Progenitor cell of endocrine pancreas (in vitro differentiated cells): ENCODE measurements at regions not wholly inside any gene's neighbourhood (a gene's known extent, or its start where the extent isn't known, plus 50 kb on each side); places are given as distances from the start of the nearest gene placed in this dataset.

ENCODE experiments used
- DNase-seq: peaks from one replicate; pipeline ENCODE4 v3.0.0; 2021; ENCODE audit warnings: low spot score; ENCODE audit not compliant: unreplicated experiment
- H3K27ac Mint-ChIP-seq: 2 replicates; pipeline ENCODE4 v1.8.0; 2021; ENCODE audit warnings: mild to moderate bottlenecking, moderate library complexity, mixed read lengths
- H3K27me3 Mint-ChIP-seq: 2 replicates; pipeline ENCODE4 v1.8.0; 2021; ENCODE audit warnings: mixed read lengths
- H3K36me3 Mint-ChIP-seq: 2 replicates; pipeline ENCODE4 v1.8.0; 2022; ENCODE audit warnings: mixed read lengths; ENCODE audit not compliant: insufficient read depth
- H3K4me1 Mint-ChIP-seq: 2 replicates; pipeline ENCODE4 v1.8.0; 2021; ENCODE audit warnings: low read depth, mixed read lengths
- H3K4me3 Mint-ChIP-seq: 2 replicates; pipeline ENCODE4 v1.8.0; 2021; ENCODE audit warnings: low read depth, mild to moderate bottlenecking, moderate library complexity, mixed read lengths
- H3K9me3 Mint-ChIP-seq: 2 replicates; pipeline ENCODE4 v1.8.0; 2021; ENCODE audit warnings: low read depth, mixed read lengths
- CTCF ChIP-seq: fragments of 200-600 bp; sonication (generic); IDR thresholded peaks from one replicate; pipeline ENCODE4 v1.5.0; 2021; ENCODE audit warnings: antibody characterized with exemption, mild to moderate bottlenecking; ENCODE audit not compliant: unreplicated experiment

- no peaks in the 10 kb centered on the region for H3K4me1 Mint-ChIP-seq
- H3K27ac Mint-ChIP-seq = no peak overlapping the region
- H3K9me3 Mint-ChIP-seq = peaks cover 3% of the 10 kb centered on the region
- DNase-seq = no peak
- peaks cover 10% of the 10 kb centered on the region for H3K27me3 Mint-ChIP-seq
- TF ChIP-seq CTCF = no peak
- no peaks in the 10 kb centered on the region for H3K36me3 Mint-ChIP-seq
- H3K4me3 Mint-ChIP-seq = no peak overlapping the region
These were observed 50.6 kb upstream of the GNAO1 start for GRCh38 chr16:56140645-56141044.

DNA sequence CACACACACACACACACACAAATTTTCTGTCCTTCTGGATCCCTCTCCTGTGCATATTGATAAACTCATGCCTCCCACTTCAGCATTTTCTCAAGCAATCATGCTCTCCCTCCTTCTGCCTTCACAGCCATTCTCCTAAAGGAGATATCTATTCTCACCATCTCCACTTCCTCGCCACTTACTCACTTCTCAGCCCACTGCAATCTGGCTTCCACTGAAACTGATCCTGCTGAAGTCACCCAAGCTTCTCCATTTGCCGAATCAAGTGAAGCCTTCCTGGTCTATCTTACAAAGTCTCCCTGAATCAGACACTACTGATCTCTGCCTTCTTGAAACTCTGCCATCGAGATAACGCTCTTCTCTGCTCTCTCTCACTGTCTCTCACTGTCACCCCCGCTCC is 54.0 kb upstream of the GNAO1 start:
- TF ChIP-seq CTCF = no peak
- no peaks in the 10 kb centered on the region for H3K4me1 Mint-ChIP-seq
- H3K4me3 Mint-ChIP-seq = no peak overlapping the region
- H3K27me3 Mint-ChIP-seq = peaks cover 7% of the 10 kb centered on the region
- DNase-seq = no peak
- H3K36me3 Mint-ChIP-seq = no peaks in the 10 kb centered on the region
- H3K27ac Mint-ChIP-seq = no peak overlapping the region
- peaks cover 3% of the 10 kb centered on the region for H3K9me3 Mint-ChIP-seq

DNA sequence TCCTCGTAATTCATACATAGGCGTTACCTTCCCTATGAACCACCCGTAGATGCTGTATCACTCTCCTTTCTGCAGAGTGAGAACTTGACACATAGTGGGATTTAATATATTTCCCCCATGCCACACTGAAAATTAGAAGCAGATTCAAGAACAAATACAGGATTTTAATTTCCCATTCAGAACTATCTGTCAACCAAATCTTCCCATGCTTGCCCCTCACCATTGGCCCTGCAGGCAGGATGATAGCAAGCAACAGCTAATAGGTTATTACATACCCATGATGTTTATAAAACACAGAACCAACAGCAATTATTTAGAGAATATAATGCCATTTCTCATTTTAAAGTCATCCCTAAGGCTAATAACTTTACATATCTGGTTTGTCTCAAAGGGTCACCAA is 55.0 kb upstream of the GNAO1 start:
- no peak for TF ChIP-seq CTCF
- DNase-seq = no peak
- Mint-ChIP-seq H3K4me1 (no peaks in the 10 kb centered on the region), H3K9me3 (peaks cover 2% of the 10 kb centered on the region), H3K27ac (no peak overlapping the region), H3K36me3 (no peaks in the 10 kb centered on the region), H3K27me3 (peaks cover 7% of the 10 kb centered on the region), H3K4me3 (no peak overlapping the region)

DNA sequence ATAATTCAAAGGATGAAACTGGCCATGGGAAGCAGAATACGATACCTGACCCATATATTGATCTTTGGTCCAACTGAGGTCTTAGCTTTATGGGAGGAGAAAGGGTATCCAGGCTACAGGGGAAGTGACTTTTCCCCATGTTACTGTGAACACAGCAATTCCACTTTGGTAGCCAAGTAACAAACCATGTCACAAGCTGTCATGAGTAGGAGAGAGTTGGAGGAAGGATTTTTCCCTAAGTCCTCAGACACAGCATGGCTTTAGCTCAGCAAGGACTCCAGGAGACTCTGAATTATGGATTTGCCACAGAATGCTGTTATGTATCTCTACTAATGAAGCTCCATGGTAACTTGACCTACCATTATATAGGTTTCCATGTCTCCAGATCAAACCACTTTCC is 56.5 kb upstream of the GNAO1 start:
- H3K27ac Mint-ChIP-seq = no peak overlapping the region
- H3K36me3 Mint-ChIP-seq = no peaks in the 10 kb centered on the region
- no peaks in the 10 kb centered on the region for H3K9me3 Mint-ChIP-seq
- no peak for DNase-seq
- peaks cover 7% of the 10 kb centered on the region for H3K27me3 Mint-ChIP-seq
- no peaks in the 10 kb centered on the region for H3K4me1 Mint-ChIP-seq
- TF ChIP-seq CTCF = no peak
- H3K4me3 Mint-ChIP-seq = no peak overlapping the region

DNA sequence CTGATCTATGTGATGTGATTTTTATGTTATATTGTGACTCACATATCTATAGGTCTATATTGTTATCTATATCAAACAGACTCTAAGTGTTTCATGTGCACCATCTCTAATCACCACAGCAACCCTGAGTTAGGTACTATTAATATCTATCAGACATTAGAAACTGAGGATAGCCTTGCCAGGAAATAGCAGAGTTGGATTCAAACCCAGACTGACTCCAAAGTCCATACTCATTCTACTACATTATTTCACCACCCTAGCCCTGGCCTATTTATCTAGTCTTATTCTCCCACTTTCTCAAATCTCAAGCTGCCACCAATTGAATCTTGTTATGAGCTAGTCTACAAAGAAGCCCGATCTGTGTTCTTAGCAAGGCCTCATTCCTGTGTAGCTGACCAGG is 65.4 kb upstream of the GNAO1 start:
- Mint-ChIP-seq H3K9me3 (no peaks in the 10 kb centered on the region), H3K4me3 (no peak overlapping the region), H3K27ac (no peak overlapping the region), H3K36me3 (no peaks in the 10 kb centered on the region), H3K27me3 (peaks cover 10% of the 10 kb centered on the region), H3K4me1 (no peaks in the 10 kb centered on the region)
- no peak for DNase-seq
- TF ChIP-seq CTCF = no peak
